GM23338 (cell line): ENCODE measurements at regions not wholly inside any gene's neighbourhood (a gene's known extent, or its start where the extent isn't known, plus 50 kb on each side); places are given as distances from the start of the nearest gene placed in this dataset.

Source experiments
- CTCF ChIP-seq, 2 experiments: fragments of 200-600 bp in 1 of 2; sonication (generic) in 1 of 2; conservative IDR thresholded peaks; 2 replicates each; pipeline versions ENCODE4 v1.5.1 to v1.6.1; 2016 to 2017; ENCODE audit warnings: antibody characterized with exemption in 2 of 2, low read depth in 2 of 2, mild to moderate bottlenecking in 2 of 2, moderate library complexity in 1 of 2
- STAT1 ChIP-seq: IDR thresholded peaks from one replicate; pipeline ENCODE4 v1.6.1; 2016; ENCODE audit warnings: antibody characterized with exemption; ENCODE audit not compliant: unreplicated experiment
- TF ChIP-seq, protein P1 (sequence below): IDR thresholded peaks from one replicate; pipeline ENCODE4 v1.6.1; 2018; ENCODE audit warnings: antibody characterized with exemption; ENCODE audit not compliant: unreplicated experiment

- TF ChIP-seq, protein P1, sequence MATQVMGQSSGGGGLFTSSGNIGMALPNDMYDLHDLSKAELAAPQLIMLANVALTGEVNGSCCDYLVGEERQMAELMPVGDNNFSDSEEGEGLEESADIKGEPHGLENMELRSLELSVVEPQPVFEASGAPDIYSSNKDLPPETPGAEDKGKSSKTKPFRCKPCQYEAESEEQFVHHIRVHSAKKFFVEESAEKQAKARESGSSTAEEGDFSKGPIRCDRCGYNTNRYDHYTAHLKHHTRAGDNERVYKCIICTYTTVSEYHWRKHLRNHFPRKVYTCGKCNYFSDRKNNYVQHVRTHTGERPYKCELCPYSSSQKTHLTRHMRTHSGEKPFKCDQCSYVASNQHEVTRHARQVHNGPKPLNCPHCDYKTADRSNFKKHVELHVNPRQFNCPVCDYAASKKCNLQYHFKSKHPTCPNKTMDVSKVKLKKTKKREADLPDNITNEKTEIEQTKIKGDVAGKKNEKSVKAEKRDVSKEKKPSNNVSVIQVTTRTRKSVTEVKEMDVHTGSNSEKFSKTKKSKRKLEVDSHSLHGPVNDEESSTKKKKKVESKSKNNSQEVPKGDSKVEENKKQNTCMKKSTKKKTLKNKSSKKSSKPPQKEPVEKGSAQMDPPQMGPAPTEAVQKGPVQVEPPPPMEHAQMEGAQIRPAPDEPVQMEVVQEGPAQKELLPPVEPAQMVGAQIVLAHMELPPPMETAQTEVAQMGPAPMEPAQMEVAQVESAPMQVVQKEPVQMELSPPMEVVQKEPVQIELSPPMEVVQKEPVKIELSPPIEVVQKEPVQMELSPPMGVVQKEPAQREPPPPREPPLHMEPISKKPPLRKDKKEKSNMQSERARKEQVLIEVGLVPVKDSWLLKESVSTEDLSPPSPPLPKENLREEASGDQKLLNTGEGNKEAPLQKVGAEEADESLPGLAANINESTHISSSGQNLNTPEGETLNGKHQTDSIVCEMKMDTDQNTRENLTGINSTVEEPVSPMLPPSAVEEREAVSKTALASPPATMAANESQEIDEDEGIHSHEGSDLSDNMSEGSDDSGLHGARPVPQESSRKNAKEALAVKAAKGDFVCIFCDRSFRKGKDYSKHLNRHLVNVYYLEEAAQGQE = no peak
- no peak for TF ChIP-seq CTCF (conservative IDR thresholded peaks at IDR 0.05; ENCODE audit: low read depth in 2 of 2)
- TF ChIP-seq STAT1 = no peak
Measured at GRCh38 chr1:82266351-82266750, 465.6 kb downstream of the ADGRL2 start.
